DND-41 (cell line): ENCODE measurements at regions not wholly inside any gene's neighbourhood (a gene's known extent, or its start where the extent isn't known, plus 50 kb on each side); places are given as distances from the start of the nearest gene placed in this dataset.

Source experiments
- ATAC-seq: fragments of 200-7000 bp; cut with Tn5 transposase; 3 replicates; pipeline ENCODE4 v1.9.1; 2021; ENCODE audit warnings: low read depth; ENCODE audit not compliant: insufficient read depth
- DNase-seq: peaks from one replicate; pipeline ENCODE4 v3.0.0-alpha.2; 2020
- H2AFZ ChIP-seq: 2 replicates; pipeline ENCODE4 v1.6.0; 2012; ENCODE audit warnings: low read depth, low read length
- H3K27ac ChIP-seq: 2 replicates; pipeline ENCODE4 v1.5.1; 2012; ENCODE audit warnings: low read length, inconsistent platforms
- H3K27me3 ChIP-seq: fragments of 200-600 bp; sonication (generic); 2 replicates; pipeline ENCODE4 v1.6.0; 2012; ENCODE audit warnings: low read length, mild to moderate bottlenecking, inconsistent platforms; ENCODE audit not compliant: insufficient read depth, poor library complexity
- H3K36me3 ChIP-seq: 2 replicates; pipeline ENCODE4 v1.5.1; 2012; ENCODE audit warnings: low read length, inconsistent platforms; ENCODE audit not compliant: insufficient read depth
- H3K4me1 ChIP-seq: 2 replicates; pipeline ENCODE4 v1.5.1; 2012; ENCODE audit warnings: mild to moderate bottlenecking, low read length; ENCODE audit not compliant: insufficient read depth
- H3K4me2 ChIP-seq: 2 replicates; pipeline ENCODE4 v1.6.0; 2012; ENCODE audit warnings: mild to moderate bottlenecking, moderate library complexity, low read length, inconsistent platforms; ENCODE audit not compliant: insufficient read depth
- H3K4me3 ChIP-seq, 2 experiments: fragments of 200-600 bp in 1 of 2; shearing (Covaris generic) in 1 of 2; 2 replicates each; pipeline ENCODE4 v1.5.1; 2012 to 2016; ENCODE audit warnings: inconsistent platforms in 2 of 2, low read length in 2 of 2, mild to moderate bottlenecking in 2 of 2, low read depth in 1 of 2, moderate library complexity in 1 of 2
- H3K79me2 ChIP-seq: 2 replicates; pipeline ENCODE4 v1.6.0; 2012; ENCODE audit warnings: low read length, inconsistent platforms; ENCODE audit not compliant: insufficient read depth
- H3K9ac ChIP-seq: 2 replicates; pipeline ENCODE4 v1.6.0; 2012; ENCODE audit warnings: low read depth, mild to moderate bottlenecking, inconsistent platforms, low read length, moderate library complexity
- H3K9me3 ChIP-seq: 2 replicates; pipeline ENCODE4 v1.5.1; 2012; ENCODE audit warnings: low read length, moderate library complexity, mild to moderate bottlenecking, inconsistent platforms; ENCODE audit not compliant: insufficient read depth, severe bottlenecking
- H4K20me1 ChIP-seq: 2 replicates; pipeline ENCODE4 v1.6.0; 2012; ENCODE audit warnings: low read length; ENCODE audit not compliant: insufficient read depth
- CTCF ChIP-seq: IDR thresholded peaks from 2 replicates; pipeline ENCODE4 v1.5.1; 2012; ENCODE audit warnings: borderline replicate concordance, low read length, moderate library complexity, mild to moderate bottlenecking; ENCODE audit not compliant: poor library complexity, severe bottlenecking; ENCODE audit errors: extremely low read depth
- EZH2 ChIP-seq: IDR thresholded peaks from 3 replicates; pipeline ENCODE4 v1.6.1; 2012; ENCODE audit warnings: borderline replicate concordance, low read depth, mild to moderate bottlenecking, moderate library complexity, low read length, inconsistent platforms; ENCODE audit not compliant: severe bottlenecking

DNA sequence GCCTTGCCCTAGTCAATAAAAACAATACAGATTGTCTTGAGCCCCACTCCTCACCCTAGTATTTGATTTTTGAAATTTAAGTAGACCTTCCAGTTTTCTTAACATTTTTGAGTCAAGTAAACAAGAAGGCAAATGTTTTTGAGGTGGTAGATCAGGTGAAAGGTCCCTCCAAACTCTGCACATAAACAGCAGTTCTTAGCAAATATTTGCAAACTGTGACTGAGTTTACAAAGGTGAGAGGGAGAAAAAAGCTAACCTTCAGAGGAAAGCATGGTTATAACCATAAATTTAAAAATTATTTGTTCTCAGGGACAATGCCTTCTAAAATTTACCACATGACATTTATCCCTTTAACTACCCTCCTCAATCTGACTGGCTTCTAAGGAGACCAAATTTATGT lies 84.6 kb upstream of the PCDH17 start:
- Histone ChIP-seq H2AFZ (no peak overlapping the region), H3K36me3 (no peaks in the 10 kb centered on the region), H3K9me3 (no peaks in the 10 kb centered on the region), H3K4me1 (no peaks in the 10 kb centered on the region), H3K9ac (no peak overlapping the region), H3K4me3 (no peak overlapping the region), H3K27me3 (no peaks in the 10 kb centered on the region), H3K79me2 (no peaks in the 10 kb centered on the region), H3K27ac (no peak overlapping the region), H4K20me1 (no peaks in the 10 kb centered on the region), H3K4me2 (no peak overlapping the region)
- DNase-seq = no peak
- TF ChIP-seq CTCF (no peak), EZH2 (no peak)
- ATAC-seq = no peak

GRCh38 chr13:57552437-57552836 lies 79.1 kb upstream of the PCDH17 start:
- H3K4me2 ChIP-seq = no peak overlapping the region
- no peaks in the 10 kb centered on the region for H3K9me3 ChIP-seq
- H3K36me3 ChIP-seq = no peaks in the 10 kb centered on the region
- no peak overlapping the region for H3K27ac ChIP-seq
- DNase-seq = no peak
- H3K9ac ChIP-seq = no peak overlapping the region
- no peak overlapping the region for H2AFZ ChIP-seq
- no peaks in the 10 kb centered on the region for H4K20me1 ChIP-seq
- TF ChIP-seq CTCF = no peak
- no peak for TF ChIP-seq EZH2
- ATAC-seq = no peak
- no peaks in the 10 kb centered on the region for H3K27me3 ChIP-seq
- H3K4me3 ChIP-seq = no peak overlapping the region
- no peaks in the 10 kb centered on the region for H3K79me2 ChIP-seq
- H3K4me1 ChIP-seq = no peaks in the 10 kb centered on the region

DNA sequence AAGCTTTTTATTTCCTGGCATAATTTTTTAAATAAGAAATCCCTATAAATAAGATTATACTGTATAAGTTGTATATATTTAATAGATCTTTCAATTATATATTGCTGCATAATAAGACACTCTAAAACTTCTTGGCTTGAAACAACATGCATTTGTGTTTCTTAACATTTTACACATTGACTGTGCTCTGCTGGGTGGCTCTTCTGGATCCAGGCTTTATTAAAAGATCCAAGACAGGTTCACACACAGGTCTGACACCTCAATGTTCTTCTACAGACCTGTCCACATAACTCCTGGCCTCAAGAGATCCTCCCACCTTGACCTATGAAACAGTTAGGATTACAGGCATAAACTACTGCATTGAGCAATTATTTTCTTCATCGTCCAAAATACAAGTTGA lies 77.6 kb upstream of the PCDH17 start:
- no peak overlapping the region for H3K27ac ChIP-seq
- no peak overlapping the region for H3K4me2 ChIP-seq
- no peaks in the 10 kb centered on the region for H3K27me3 ChIP-seq
- TF ChIP-seq EZH2 = no peak
- TF ChIP-seq CTCF = no peak
- no peaks in the 10 kb centered on the region for H3K9me3 ChIP-seq
- no peak overlapping the region for H3K9ac ChIP-seq
- H3K4me1 ChIP-seq = no peaks in the 10 kb centered on the region
- no peak overlapping the region for H2AFZ ChIP-seq
- H3K79me2 ChIP-seq = no peaks in the 10 kb centered on the region
- DNase-seq = no peak
- H3K36me3 ChIP-seq = no peaks in the 10 kb centered on the region
- ATAC-seq = no peak
- no peak overlapping the region for H3K4me3 ChIP-seq
- H4K20me1 ChIP-seq = no peaks in the 10 kb centered on the region

GRCh38 chr13:57558051-57558467 lies 73.5 kb upstream of the PCDH17 start:
- TF ChIP-seq EZH2 = no peak
- TF ChIP-seq CTCF = peak; percentile 22
- Histone ChIP-seq H4K20me1 (no peaks in the 10 kb centered on the region), H3K9me3 (no peaks in the 10 kb centered on the region), H3K27me3 (no peaks in the 10 kb centered on the region), H3K4me3 (no peak overlapping the region), H3K4me2 (no peak overlapping the region), H3K27ac (no peak overlapping the region), H3K36me3 (no peaks in the 10 kb centered on the region), H3K4me1 (no peaks in the 10 kb centered on the region), H2AFZ (no peak overlapping the region), H3K79me2 (no peaks in the 10 kb centered on the region), H3K9ac (no peak overlapping the region)
- no peak for ATAC-seq
- DNase-seq = no peak
